Kidney epithelial cell (primary cell): ENCODE measurements at regions not wholly inside any gene's neighbourhood (a gene's known extent, or its start where the extent isn't known, plus 50 kb on each side); places are given as distances from the start of the nearest gene placed in this dataset.

Experiments used
- DNase-seq: peaks from one replicate; pipeline ENCODE4 v3.0.0-alpha.2; 2010; ENCODE audit warnings: low read depth
- H3K27me3 ChIP-seq: 2 replicates; pipeline ENCODE4 v1.6.0; 2011; ENCODE audit warnings: low read length; ENCODE audit not compliant: control insufficient read depth, insufficient read depth
- H3K36me3 ChIP-seq: 2 replicates; pipeline ENCODE4 v1.5.1; 2011; ENCODE audit warnings: low read length; ENCODE audit not compliant: control insufficient read depth, insufficient read depth
- H3K4me3 ChIP-seq: 2 replicates; pipeline ENCODE4 v1.5.1; 2011; ENCODE audit warnings: low read depth, mild to moderate bottlenecking, control low read depth, low read length
- CTCF ChIP-seq: IDR thresholded peaks from 2 replicates; pipeline ENCODE4 v1.5.1; 2011; ENCODE audit warnings: mild to moderate bottlenecking, moderate library complexity, low read length, control low read depth, inconsistent platforms; ENCODE audit not compliant: insufficient read depth, poor library complexity, severe bottlenecking

DNA sequence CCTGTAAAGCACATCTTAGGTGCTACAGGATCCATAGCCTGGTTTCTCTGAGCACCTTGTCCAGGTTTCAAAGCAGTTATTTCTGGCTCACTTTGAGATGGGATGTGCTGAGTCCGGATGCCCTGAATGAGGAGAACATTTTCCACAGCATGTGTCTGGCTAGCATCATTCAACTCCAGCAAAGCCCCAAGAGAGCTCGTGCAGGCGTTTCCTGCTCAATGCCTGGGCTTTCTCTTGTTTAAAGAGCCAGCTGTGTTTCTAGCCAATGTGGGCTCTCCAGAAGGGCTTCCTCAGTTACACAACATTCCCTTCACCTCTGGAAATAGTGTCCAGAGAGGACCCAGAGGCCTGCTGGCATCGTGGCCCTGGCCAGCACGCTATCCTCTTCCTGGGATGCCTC, 411.7 kb downstream of the DMAC1 start:
- no peak for TF ChIP-seq CTCF
- Histone ChIP-seq H3K27me3 (no peaks in the 10 kb centered on the region), H3K36me3 (no peaks in the 10 kb centered on the region), H3K4me3 (no peak overlapping the region)
- DNase-seq, result no peak

DNA sequence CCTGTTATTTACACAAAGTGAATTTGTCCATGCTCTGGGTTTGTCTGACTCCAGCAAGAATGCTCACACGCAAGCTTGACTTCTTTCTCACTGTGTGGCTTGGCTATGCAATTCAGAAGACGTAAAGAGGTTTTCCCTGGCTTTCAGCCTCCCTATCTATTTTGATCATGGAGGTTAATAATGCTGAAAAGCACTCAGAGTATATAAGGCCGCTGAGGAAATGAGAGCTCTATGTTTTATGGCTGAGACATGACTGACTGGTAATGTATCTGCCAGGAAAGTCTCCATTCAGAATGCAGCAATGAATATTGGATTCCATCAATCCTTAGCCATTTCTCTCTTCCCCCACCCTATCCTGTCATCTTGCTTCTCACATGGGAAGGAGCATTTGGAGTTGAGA, 417.3 kb downstream of the DMAC1 start:
- H3K36me3 ChIP-seq, result no peaks in the 10 kb centered on the region
- no peaks in the 10 kb centered on the region for H3K27me3 ChIP-seq
- DNase-seq, result no peak
- H3K4me3 ChIP-seq, result no peak overlapping the region
- no peak for TF ChIP-seq CTCF

GRCh38 chr9:7377489-7377888, 422.1 kb downstream of the DMAC1 start:
- Histone ChIP-seq H3K36me3 (no peaks in the 10 kb centered on the region), H3K27me3 (no peaks in the 10 kb centered on the region)
- DNase-seq, result no peak

GRCh38 chr9:7376833-7377232, 422.7 kb downstream of the DMAC1 start:
- Histone ChIP-seq H3K36me3 (no peaks in the 10 kb centered on the region), H3K27me3 (no peaks in the 10 kb centered on the region), H3K4me3 (no peak overlapping the region)
- no peak for TF ChIP-seq CTCF
- no peak for DNase-seq

More at GRCh38 chr9:7377489-7377888, 422.1 kb downstream of the DMAC1 start:
- no peak for TF ChIP-seq CTCF
- no peak overlapping the region for H3K4me3 ChIP-seq

DNA sequence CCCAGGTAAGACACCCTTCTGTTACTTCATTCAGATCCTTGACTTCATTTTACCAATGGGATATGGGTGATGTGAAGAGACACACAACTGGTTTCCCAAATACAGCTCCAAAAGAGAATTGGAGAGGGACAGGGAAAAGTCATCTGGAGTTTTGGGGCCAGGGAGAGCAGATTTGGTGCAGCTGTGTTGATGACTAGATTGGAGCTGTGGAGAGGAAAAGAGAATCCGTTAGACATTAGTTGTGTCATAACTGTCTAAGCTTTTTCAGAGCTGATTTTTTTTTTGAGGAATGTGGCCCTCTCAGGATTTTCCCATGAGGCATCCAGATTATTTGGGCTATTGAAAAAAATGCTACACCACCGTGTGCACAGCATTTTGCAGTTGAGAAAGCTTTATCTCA, 423.4 kb downstream of the DMAC1 start:
- DNase-seq, result no peak
- no peak for TF ChIP-seq CTCF
- H3K27me3 ChIP-seq, result no peaks in the 10 kb centered on the region
- H3K36me3 ChIP-seq, result no peaks in the 10 kb centered on the region
- no peak overlapping the region for H3K4me3 ChIP-seq

GRCh38 chr9:7375013-7375511, 424.5 kb downstream of the DMAC1 start:
- DNase-seq, result no peak
- Histone ChIP-seq H3K4me3 (no peak overlapping the region), H3K27me3 (no peaks in the 10 kb centered on the region), H3K36me3 (no peaks in the 10 kb centered on the region)
- no peak for TF ChIP-seq CTCF
